ENCODE measurements at regions not wholly inside any gene's neighbourhood (a gene's known extent, or its start where the extent isn't known, plus 50 kb on each side); places are given as distances from the start of the nearest gene placed in this dataset.

DNA sequence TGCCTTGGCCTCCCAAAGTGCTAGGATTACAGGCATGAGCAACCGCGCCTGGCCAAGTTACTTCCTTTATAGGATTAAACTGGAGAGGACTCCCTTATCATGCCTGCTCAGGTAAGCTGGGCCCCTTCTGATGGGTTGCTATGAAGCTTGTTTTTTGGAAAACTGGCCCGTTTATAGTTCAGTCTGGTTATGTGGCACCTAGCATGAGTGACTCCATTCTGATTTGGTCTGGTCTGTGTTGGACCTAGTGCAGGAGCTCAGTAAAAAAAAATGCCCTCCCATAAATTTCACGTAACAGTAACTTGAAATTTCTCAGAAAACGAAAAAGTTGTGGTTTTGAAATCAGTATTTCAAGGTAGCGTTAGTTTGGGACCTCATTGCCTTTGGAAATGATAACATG, 448.4 kb downstream of the HACE1 start:
- no peak overlapping the region for H3K4me3 ChIP-seq (ENCODE audit: insufficient read length, low read depth)
- no peaks in the 10 kb centered on the region for H3K9me3 ChIP-seq (ENCODE audit: insufficient read depth, low read length)
- no peaks in the 10 kb centered on the region for H3K4me1 ChIP-seq (ENCODE audit: insufficient read depth, insufficient read length)
- TF ChIP-seq SUZ12 (IDR thresholded peaks at IDR 0.05; ENCODE audit: extremely low read depth, insufficient read depth, insufficient read length) (no peak), ZNF274 (IDR thresholded peaks at IDR 0.05; ENCODE audit: low read depth, low read length) (no peak), YY1 (IDR thresholded peaks at IDR 0.05; ENCODE audit: insufficient read depth, insufficient read length) (no peak)
- no peak overlapping the region for H3K9ac ChIP-seq (ENCODE audit: insufficient read length, low read depth)
- no peak for DNase-seq (ENCODE audit: low read depth, low spot score)
- H3K27me3 ChIP-seq (ENCODE audit: insufficient read depth, insufficient read length), result no peaks in the 10 kb centered on the region
- no peaks in the 10 kb centered on the region for H3K36me3 ChIP-seq (ENCODE audit: insufficient read depth, insufficient read length, low read length)

DNA sequence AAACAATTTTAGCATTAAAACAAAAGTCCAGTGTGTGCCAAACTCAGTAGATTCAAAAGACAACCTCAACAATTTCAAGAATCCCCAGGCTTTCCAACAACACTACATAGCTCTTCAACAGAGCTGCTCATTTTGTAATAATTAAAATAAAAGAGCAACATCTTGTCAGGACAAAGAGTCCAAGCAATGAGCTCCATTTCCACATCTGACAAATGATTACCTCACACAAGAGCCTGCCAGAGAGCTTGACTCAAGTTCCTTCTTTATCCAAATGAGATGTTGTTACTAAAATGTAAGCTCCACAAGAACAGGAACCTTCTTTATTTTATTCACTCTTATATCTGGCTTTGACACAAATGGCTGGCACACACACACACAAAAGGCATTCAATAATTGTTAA, 449.8 kb downstream of the HACE1 start:
- no peak for DNase-seq (ENCODE audit: low read depth, low spot score)
- Histone ChIP-seq H3K36me3 (ENCODE audit: insufficient read depth, insufficient read length, low read length) (no peaks in the 10 kb centered on the region), H3K27me3 (ENCODE audit: insufficient read depth, insufficient read length) (no peaks in the 10 kb centered on the region), H3K9me3 (ENCODE audit: insufficient read depth, low read length) (no peaks in the 10 kb centered on the region), H3K9ac (ENCODE audit: insufficient read length, low read depth) (no peak overlapping the region), H3K4me3 (ENCODE audit: insufficient read length, low read depth) (no peak overlapping the region), H3K4me1 (ENCODE audit: insufficient read depth, insufficient read length) (no peaks in the 10 kb centered on the region)
- TF ChIP-seq SUZ12 (IDR thresholded peaks at IDR 0.05; ENCODE audit: extremely low read depth, insufficient read depth, insufficient read length), result no peak

DNA sequence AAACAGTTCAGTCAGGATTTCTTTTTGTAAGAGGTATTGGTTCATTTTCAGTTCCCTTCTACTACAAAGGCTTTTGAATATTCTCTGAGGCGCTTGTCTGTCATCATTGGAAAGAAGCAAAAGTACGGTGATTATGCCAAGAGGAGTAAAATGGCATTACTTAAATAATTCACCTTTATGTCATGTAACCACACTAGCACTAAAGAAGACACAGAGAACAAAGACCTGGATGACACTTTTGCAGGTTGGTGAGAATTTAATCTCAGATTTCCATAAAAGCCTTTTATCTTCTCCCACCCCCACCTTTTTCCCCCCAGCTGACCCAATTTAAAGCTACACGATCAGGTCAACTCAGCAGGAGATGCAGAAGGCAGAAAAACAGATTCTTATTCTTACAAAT, 451.8 kb downstream of the HACE1 start:
- no peaks in the 10 kb centered on the region for H3K4me1 ChIP-seq (ENCODE audit: insufficient read depth, insufficient read length)
- H3K27me3 ChIP-seq (ENCODE audit: insufficient read depth, insufficient read length), result no peaks in the 10 kb centered on the region
- H3K36me3 ChIP-seq (ENCODE audit: insufficient read depth, insufficient read length, low read length), result no peaks in the 10 kb centered on the region
- H3K4me3 ChIP-seq (ENCODE audit: insufficient read length, low read depth), result no peak overlapping the region
- no peak for DNase-seq (ENCODE audit: low read depth, low spot score)
- TF ChIP-seq ZNF274 (IDR thresholded peaks at IDR 0.05; ENCODE audit: low read depth, low read length), result no peak
- TF ChIP-seq SUZ12 (IDR thresholded peaks at IDR 0.05; ENCODE audit: extremely low read depth, insufficient read depth, insufficient read length), result no peak
- no peak for TF ChIP-seq YY1 (IDR thresholded peaks at IDR 0.05; ENCODE audit: insufficient read depth, insufficient read length)
- H3K9me3 ChIP-seq (ENCODE audit: insufficient read depth, low read length), result no peaks in the 10 kb centered on the region
- H3K9ac ChIP-seq (ENCODE audit: insufficient read length, low read depth), result no peak overlapping the region

DNA sequence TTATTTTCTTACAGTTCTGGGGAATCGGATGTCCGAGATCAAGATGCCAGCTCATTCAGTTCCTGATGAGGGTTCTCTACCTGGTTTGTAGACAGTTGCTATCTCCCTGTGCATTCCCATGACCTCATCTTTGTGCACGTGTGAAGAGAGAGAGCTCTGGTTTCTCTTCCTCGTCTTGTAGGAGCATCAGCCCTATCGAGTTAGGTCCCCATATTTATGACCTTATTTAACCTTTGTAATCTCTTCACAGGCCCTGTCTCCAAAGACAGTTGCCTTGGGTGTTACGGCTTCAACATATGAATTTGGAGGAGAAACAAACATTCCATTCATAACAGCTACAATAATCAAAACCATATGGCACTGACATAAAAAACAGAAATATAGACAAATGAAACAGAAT, 455.3 kb downstream of the HACE1 start:
- no peak for DNase-seq (ENCODE audit: low read depth, low spot score)
- Histone ChIP-seq H3K4me1 (ENCODE audit: insufficient read depth, insufficient read length) (no peaks in the 10 kb centered on the region), H3K9ac (ENCODE audit: insufficient read length, low read depth) (no peak overlapping the region), H3K27me3 (ENCODE audit: insufficient read depth, insufficient read length) (no peaks in the 10 kb centered on the region), H3K9me3 (ENCODE audit: insufficient read depth, low read length) (no peaks in the 10 kb centered on the region), H3K36me3 (ENCODE audit: insufficient read depth, insufficient read length, low read length) (no peaks in the 10 kb centered on the region), H3K4me3 (ENCODE audit: insufficient read length, low read depth) (no peak overlapping the region)
- no peak for TF ChIP-seq SUZ12 (IDR thresholded peaks at IDR 0.05; ENCODE audit: extremely low read depth, insufficient read depth, insufficient read length)
- TF ChIP-seq YY1 (IDR thresholded peaks at IDR 0.05; ENCODE audit: insufficient read depth, insufficient read length), result no peak
- no peak for TF ChIP-seq ZNF274 (IDR thresholded peaks at IDR 0.05; ENCODE audit: low read depth, low read length)

DNA sequence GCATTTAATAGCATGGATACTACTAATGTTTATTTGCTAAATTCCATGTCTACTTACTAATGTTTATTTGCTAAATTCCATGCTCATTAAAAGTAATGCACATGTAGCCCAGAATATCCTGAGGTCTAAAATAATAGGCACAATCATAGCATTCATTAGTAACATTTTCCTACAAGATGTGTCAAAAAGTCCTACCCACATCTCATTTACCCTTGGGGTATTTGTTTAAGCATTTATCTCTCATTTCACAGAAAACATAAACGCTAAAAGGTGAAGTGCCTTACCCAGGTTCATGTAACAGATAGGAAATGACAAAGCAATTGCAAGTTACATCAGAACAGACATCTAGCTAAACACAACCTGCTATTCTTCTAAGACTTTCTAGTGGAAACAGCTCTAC, 457.1 kb downstream of the HACE1 start:
- H3K27me3 ChIP-seq (ENCODE audit: insufficient read depth, insufficient read length), result no peaks in the 10 kb centered on the region
- H3K36me3 ChIP-seq (ENCODE audit: insufficient read depth, insufficient read length, low read length), result no peaks in the 10 kb centered on the region
- TF ChIP-seq SUZ12 (IDR thresholded peaks at IDR 0.05; ENCODE audit: extremely low read depth, insufficient read depth, insufficient read length) (no peak), YY1 (IDR thresholded peaks at IDR 0.05; ENCODE audit: insufficient read depth, insufficient read length) (no peak)
- DNase-seq (ENCODE audit: low read depth, low spot score), result no peak
- no peaks in the 10 kb centered on the region for H3K4me1 ChIP-seq (ENCODE audit: insufficient read depth, insufficient read length)
- H3K4me3 ChIP-seq (ENCODE audit: insufficient read length, low read depth), result no peak overlapping the region
- no peak overlapping the region for H3K9ac ChIP-seq (ENCODE audit: insufficient read length, low read depth)
- no peaks in the 10 kb centered on the region for H3K9me3 ChIP-seq (ENCODE audit: insufficient read depth, low read length)

DNA sequence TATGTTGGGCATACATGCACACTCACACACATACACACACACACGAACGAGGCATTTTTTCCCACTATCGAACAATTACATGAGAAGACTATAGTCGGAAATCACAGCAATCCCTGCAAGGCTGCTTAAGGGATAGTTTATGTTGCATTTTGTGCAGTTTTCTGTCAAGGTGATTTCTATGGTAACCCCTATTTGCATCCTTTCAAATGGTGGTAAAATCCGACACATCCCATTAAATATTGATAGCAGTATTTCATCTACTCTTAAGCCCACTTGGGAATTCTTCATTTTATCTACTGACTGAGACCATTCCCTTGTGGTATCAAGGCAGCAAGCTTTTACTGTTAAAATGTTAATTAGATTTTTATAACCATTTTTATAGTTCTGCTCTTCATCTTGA, 457.8 kb downstream of the HACE1 start:
- Histone ChIP-seq H3K4me3 (ENCODE audit: insufficient read length, low read depth) (no peak overlapping the region), H3K36me3 (ENCODE audit: insufficient read depth, insufficient read length, low read length) (no peaks in the 10 kb centered on the region)
- DNase-seq (ENCODE audit: low read depth, low spot score), result no peak

DNA sequence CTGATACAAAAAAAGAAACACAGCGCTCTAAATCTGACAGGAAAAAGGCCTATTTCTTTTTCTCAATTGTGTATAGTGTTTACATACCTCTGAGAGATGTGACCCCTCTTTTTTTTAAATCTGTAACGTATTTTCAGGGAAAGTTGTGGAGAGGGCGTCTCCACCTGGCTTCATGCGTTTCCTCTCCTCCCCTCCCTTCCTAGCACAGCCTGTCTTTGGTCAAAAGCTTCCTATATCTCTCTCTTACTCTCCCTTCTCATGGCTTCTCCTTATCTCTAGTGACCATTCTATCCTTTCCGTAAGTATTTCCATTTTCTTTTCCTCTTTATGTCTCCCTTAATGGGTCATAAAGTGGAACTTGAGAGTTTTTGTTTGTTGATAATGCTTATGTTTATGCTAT, 458.9 kb downstream of the HACE1 start:
- Histone ChIP-seq H3K27me3 (ENCODE audit: insufficient read depth, insufficient read length) (no peaks in the 10 kb centered on the region), H3K9ac (ENCODE audit: insufficient read length, low read depth) (no peak overlapping the region), H3K4me1 (ENCODE audit: insufficient read depth, insufficient read length) (no peaks in the 10 kb centered on the region), H3K36me3 (ENCODE audit: insufficient read depth, insufficient read length, low read length) (no peaks in the 10 kb centered on the region), H3K9me3 (ENCODE audit: insufficient read depth, low read length) (no peaks in the 10 kb centered on the region), H3K4me3 (ENCODE audit: insufficient read length, low read depth) (no peak overlapping the region)
- TF ChIP-seq ZNF274 (IDR thresholded peaks at IDR 0.05; ENCODE audit: low read depth, low read length) (no peak), SUZ12 (IDR thresholded peaks at IDR 0.05; ENCODE audit: extremely low read depth, insufficient read depth, insufficient read length) (no peak), YY1 (IDR thresholded peaks at IDR 0.05; ENCODE audit: insufficient read depth, insufficient read length) (no peak)
- DNase-seq (ENCODE audit: low read depth, low spot score), result no peak

More for the DNA sequence above, 457.8 kb downstream of the HACE1 start:
- Histone ChIP-seq H3K9ac (ENCODE audit: insufficient read length, low read depth) (no peak overlapping the region), H3K27me3 (ENCODE audit: insufficient read depth, insufficient read length) (no peaks in the 10 kb centered on the region), H3K9me3 (ENCODE audit: insufficient read depth, low read length) (no peaks in the 10 kb centered on the region), H3K4me1 (ENCODE audit: insufficient read depth, insufficient read length) (no peaks in the 10 kb centered on the region)
- TF ChIP-seq ZNF274 (IDR thresholded peaks at IDR 0.05; ENCODE audit: low read depth, low read length), result no peak
- TF ChIP-seq SUZ12 (IDR thresholded peaks at IDR 0.05; ENCODE audit: extremely low read depth, insufficient read depth, insufficient read length), result no peak
- TF ChIP-seq YY1 (IDR thresholded peaks at IDR 0.05; ENCODE audit: insufficient read depth, insufficient read length), result no peak

DNA sequence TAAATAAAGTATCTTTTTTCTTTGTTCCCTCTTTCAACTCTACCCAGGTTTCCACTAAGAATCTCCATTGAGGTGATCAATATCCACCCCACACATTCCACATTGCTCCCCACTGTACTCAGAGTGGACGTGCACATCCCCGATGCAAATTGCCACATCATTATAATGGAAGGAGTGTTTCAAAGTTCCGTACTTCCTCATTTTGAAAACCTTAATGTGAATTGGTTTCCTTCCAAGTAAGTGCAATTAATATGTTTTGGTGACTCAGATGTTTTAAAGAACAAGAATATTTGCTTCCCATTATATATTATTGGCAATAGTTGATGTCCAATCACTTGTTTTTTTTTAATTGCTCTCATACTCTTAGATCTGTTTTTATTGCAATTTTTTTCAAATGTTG, 463.6 kb downstream of the HACE1 start:
- no peaks in the 10 kb centered on the region for H3K27me3 ChIP-seq (ENCODE audit: insufficient read depth, insufficient read length)
- H3K9ac ChIP-seq (ENCODE audit: insufficient read length, low read depth), result no peak overlapping the region
- TF ChIP-seq SUZ12 (IDR thresholded peaks at IDR 0.05; ENCODE audit: extremely low read depth, insufficient read depth, insufficient read length), result no peak
- no peak for TF ChIP-seq YY1 (IDR thresholded peaks at IDR 0.05; ENCODE audit: insufficient read depth, insufficient read length)
- TF ChIP-seq ZNF274 (IDR thresholded peaks at IDR 0.05; ENCODE audit: low read depth, low read length), result no peak
- no peaks in the 10 kb centered on the region for H3K36me3 ChIP-seq (ENCODE audit: insufficient read depth, insufficient read length, low read length)
- H3K9me3 ChIP-seq (ENCODE audit: insufficient read depth, low read length), result no peaks in the 10 kb centered on the region
- no peak overlapping the region for H3K4me3 ChIP-seq (ENCODE audit: insufficient read length, low read depth)
- no peak for DNase-seq (ENCODE audit: low read depth, low spot score)
- H3K4me1 ChIP-seq (ENCODE audit: insufficient read depth, insufficient read length), result no peaks in the 10 kb centered on the region
